WTC11 (cell line): ENCODE measurements at regions not wholly inside any gene's neighbourhood (a gene's known extent, or its start where the extent isn't known, plus 50 kb on each side); places are given as distances from the start of the nearest gene placed in this dataset.

Experiments
- ATAC-seq: fragments of 200-7000 bp; cut with Tn5 transposase; 2 replicates; pipeline ENCODE4 v1.10.0; 2021; ENCODE audit warnings: mild to moderate bottlenecking, moderate library complexity
- CTCF ChIA-PET: fragments of 300-600 bp; sonication (Branson Sonifier 250); formaldehyde crosslinking; loops from one replicate; lab custom pipeline; 2021; ENCODE audit warnings: antibody characterized with exemption; lab: Charles Lee
- POLR2A ChIA-PET: fragments of 350-600 bp; sonication (Branson Sonifier 250); formaldehyde crosslinking; loops from one replicate; lab custom pipeline; 2021; ENCODE audit warnings: antibody characterized with exemption; lab: Charles Lee
- DNase-seq: peaks from one replicate; pipeline ENCODE4 v3.0.0; 2021; ENCODE audit warnings: low spot score
- H3K27ac Mint-ChIP-seq: 2 replicates; pipeline ENCODE4 v1.8.0; 2021; ENCODE audit warnings: mixed read lengths
- H3K27me3 Mint-ChIP-seq: 2 replicates; pipeline ENCODE4 v1.8.0; 2021; ENCODE audit warnings: low read depth, mild to moderate bottlenecking, moderate library complexity, mixed read lengths
- H3K36me3 Mint-ChIP-seq: 2 replicates; pipeline ENCODE4 v1.8.0; 2021; ENCODE audit warnings: mixed read lengths
- H3K4me1 Mint-ChIP-seq: 2 replicates; pipeline ENCODE4 v1.8.0; 2022; ENCODE audit warnings: mixed read lengths
- H3K4me3 Mint-ChIP-seq: 2 replicates; pipeline ENCODE4 v1.8.0; 2021; ENCODE audit warnings: mild to moderate bottlenecking, moderate library complexity, mixed read lengths
- H3K9me3 Mint-ChIP-seq: 2 replicates; pipeline ENCODE4 v1.8.0; 2021; ENCODE audit warnings: mixed read lengths
- ATF1 ChIP-seq: sonication (generic); formaldehyde crosslinking; IDR thresholded peaks from 2 replicates; pipeline ENCODE4 v1.8.1; 2023; ENCODE audit warnings: mild to moderate bottlenecking, moderate library complexity, missing genetic modification reagents
- CREM ChIP-seq: sonication (generic); formaldehyde crosslinking; IDR thresholded peaks from 2 replicates; pipeline ENCODE4 v1.8.1; 2022; ENCODE audit warnings: mild to moderate bottlenecking, missing genetic modification reagents, moderate library complexity
- ETV6 ChIP-seq: sonication (generic); formaldehyde crosslinking; IDR thresholded peaks from 2 replicates; pipeline ENCODE4 v1.8.1; 2022; ENCODE audit warnings: mild to moderate bottlenecking, missing genetic modification reagents
- FOXJ3 ChIP-seq: sonication (generic); formaldehyde crosslinking; IDR thresholded peaks from 2 replicates; pipeline ENCODE4 v1.9.0; 2021; ENCODE audit warnings: missing genetic modification reagents, mild to moderate bottlenecking, borderline replicate concordance
- GRHL2 ChIP-seq: fragments of 250-450 bp; sonication (Bioruptor Pico); IDR thresholded peaks from 2 replicates; pipeline ENCODE4 v1.8.0; 2022; ENCODE audit warnings: mild to moderate bottlenecking, moderate library complexity; ENCODE audit not compliant: insufficient replicate concordance, severe bottlenecking
- GTF2I ChIP-seq: fragments of 250-450 bp; sonication (Bioruptor Pico); conservative IDR thresholded peaks from 2 replicates; pipeline ENCODE4 v1.4.0; 2021; ENCODE audit warnings: mild to moderate bottlenecking
- IRF2 ChIP-seq: sonication (generic); formaldehyde crosslinking; IDR thresholded peaks from 2 replicates; pipeline ENCODE4 v1.8.0; 2022; ENCODE audit warnings: low read depth, missing genetic modification reagents, borderline replicate concordance
- MXD4 ChIP-seq: fragments of 250-450 bp; sonication (Bioruptor Pico); IDR thresholded peaks from 2 replicates; pipeline ENCODE4 v1.8.0; 2021; ENCODE audit warnings: mild to moderate bottlenecking, moderate library complexity, borderline replicate concordance
- NFYB ChIP-seq: sonication (generic); formaldehyde crosslinking; conservative IDR thresholded peaks from 2 replicates; pipeline ENCODE4 v1.8.0; 2022; ENCODE audit warnings: low read depth, missing genetic modification reagents
- OVOL2 ChIP-seq: fragments of 250-450 bp; sonication (Bioruptor Pico); IDR thresholded peaks from 2 replicates; pipeline ENCODE4 v1.9.0; 2021; ENCODE audit warnings: mild to moderate bottlenecking, borderline replicate concordance
- SOX15 ChIP-seq: fragments of 250-450 bp; sonication (Bioruptor Pico); IDR thresholded peaks from 2 replicates; pipeline ENCODE4 v1.9.0; 2021; ENCODE audit warnings: mild to moderate bottlenecking
- SP1 ChIP-seq: sonication (generic); formaldehyde crosslinking; conservative IDR thresholded peaks from 2 replicates; pipeline ENCODE4 v1.8.1; 2022; ENCODE audit warnings: missing genetic modification reagents
- TEAD1 ChIP-seq: sonication (generic); formaldehyde crosslinking; IDR thresholded peaks from 2 replicates; pipeline ENCODE4 v1.8.0; 2022; ENCODE audit warnings: mild to moderate bottlenecking, missing genetic modification reagents
- ZNF232 ChIP-seq: sonication (generic); formaldehyde crosslinking; IDR thresholded peaks from 2 replicates; pipeline ENCODE4 v1.8.0; 2022; ENCODE audit warnings: mild to moderate bottlenecking, missing genetic modification reagents
- TF ChIP-seq, protein P1 (sequence below): sonication (generic); formaldehyde crosslinking; IDR thresholded peaks from 2 replicates; pipeline ENCODE4 v1.8.1; 2023; ENCODE audit warnings: mild to moderate bottlenecking, moderate library complexity, missing genetic modification reagents
- TF ChIP-seq, protein P2 (sequence below): sonication (generic); formaldehyde crosslinking; IDR thresholded peaks from 2 replicates; pipeline ENCODE4 v1.8.1; 2022; ENCODE audit warnings: mild to moderate bottlenecking, missing genetic modification reagents, moderate library complexity, borderline replicate concordance
- TF ChIP-seq, protein P3 (sequence below): sonication (generic); formaldehyde crosslinking; conservative IDR thresholded peaks from 2 replicates; pipeline ENCODE4 v1.8.1; 2023; ENCODE audit warnings: mild to moderate bottlenecking, low read depth, missing genetic modification reagents, moderate library complexity
- TF ChIP-seq, protein P4 (sequence below): fragments of 200-600 bp; IDR thresholded peaks from 2 replicates; pipeline ENCODE4 v1.8.0; 2022; ENCODE audit warnings: antibody characterized with exemption
- TF ChIP-seq, protein P5 (sequence below): sonication (generic); formaldehyde crosslinking; IDR thresholded peaks from 2 replicates; pipeline ENCODE4 v1.8.1; 2023; ENCODE audit warnings: mild to moderate bottlenecking, missing genetic modification reagents, moderate library complexity
- TF ChIP-seq, protein P6 (sequence below): sonication (generic); formaldehyde crosslinking; IDR thresholded peaks from 2 replicates; pipeline ENCODE4 v1.8.1; 2023; ENCODE audit warnings: mild to moderate bottlenecking, missing genetic modification reagents, moderate library complexity
- TF ChIP-seq, protein P7 (sequence below): sonication (generic); formaldehyde crosslinking; IDR thresholded peaks from 2 replicates; pipeline ENCODE4 v1.8.1; 2023; ENCODE audit warnings: mild to moderate bottlenecking, missing genetic modification reagents, borderline replicate concordance

DNA sequence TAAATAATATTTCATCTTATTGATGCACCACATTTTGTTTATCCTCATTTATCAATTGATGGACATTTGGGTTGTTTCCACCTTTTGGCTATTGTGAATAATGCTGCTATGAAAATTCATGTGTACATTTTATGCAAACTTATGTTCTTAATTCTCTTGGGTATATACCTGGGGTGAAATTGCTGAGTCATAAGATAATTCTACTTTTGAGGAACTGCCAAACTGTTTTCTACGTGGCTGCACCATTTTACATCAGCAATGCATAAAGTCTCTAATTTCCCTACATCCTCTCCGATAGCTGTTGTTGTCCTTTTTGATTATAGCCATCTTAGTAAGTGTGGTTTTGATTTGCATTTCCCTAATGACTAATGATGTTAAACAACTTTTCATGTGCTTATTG is 116.5 kb upstream of the DLX2 start:
- no peak for TF ChIP-seq SOX15 (CRISPR knock-in tag)
- no peak for TF ChIP-seq IRF2 (CRISPR knock-in tag)
- TF ChIP-seq, protein P1, sequence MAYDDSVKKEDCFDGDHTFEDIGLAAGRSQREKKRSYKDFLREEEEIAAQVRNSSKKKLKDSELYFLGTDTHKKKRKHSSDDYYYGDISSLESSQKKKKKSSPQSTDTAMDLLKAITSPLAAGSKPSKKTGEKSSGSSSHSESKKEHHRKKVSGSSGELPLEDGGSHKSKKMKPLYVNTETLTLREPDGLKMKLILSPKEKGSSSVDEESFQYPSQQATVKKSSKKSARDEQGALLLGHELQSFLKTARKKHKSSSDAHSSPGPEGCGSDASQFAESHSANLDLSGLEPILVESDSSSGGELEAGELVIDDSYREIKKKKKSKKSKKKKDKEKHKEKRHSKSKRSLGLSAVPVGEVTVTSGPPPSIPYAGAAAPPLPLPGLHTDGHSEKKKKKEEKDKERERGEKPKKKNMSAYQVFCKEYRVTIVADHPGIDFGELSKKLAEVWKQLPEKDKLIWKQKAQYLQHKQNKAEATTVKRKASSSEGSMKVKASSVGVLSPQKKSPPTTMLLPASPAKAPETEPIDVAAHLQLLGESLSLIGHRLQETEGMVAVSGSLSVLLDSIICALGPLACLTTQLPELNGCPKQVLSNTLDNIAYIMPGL (CRISPR knock-in tag): no peak
- no peak for TF ChIP-seq OVOL2 (CRISPR knock-in tag)
- TF ChIP-seq GTF2I (CRISPR knock-in tag): no peak
- TF ChIP-seq ZNF232: no peak
- TF ChIP-seq, protein P2, sequence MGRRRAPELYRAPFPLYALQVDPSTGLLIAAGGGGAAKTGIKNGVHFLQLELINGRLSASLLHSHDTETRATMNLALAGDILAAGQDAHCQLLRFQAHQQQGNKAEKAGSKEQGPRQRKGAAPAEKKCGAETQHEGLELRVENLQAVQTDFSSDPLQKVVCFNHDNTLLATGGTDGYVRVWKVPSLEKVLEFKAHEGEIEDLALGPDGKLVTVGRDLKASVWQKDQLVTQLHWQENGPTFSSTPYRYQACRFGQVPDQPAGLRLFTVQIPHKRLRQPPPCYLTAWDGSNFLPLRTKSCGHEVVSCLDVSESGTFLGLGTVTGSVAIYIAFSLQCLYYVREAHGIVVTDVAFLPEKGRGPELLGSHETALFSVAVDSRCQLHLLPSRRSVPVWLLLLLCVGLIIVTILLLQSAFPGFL: no peak
- TF ChIP-seq, protein P3, sequence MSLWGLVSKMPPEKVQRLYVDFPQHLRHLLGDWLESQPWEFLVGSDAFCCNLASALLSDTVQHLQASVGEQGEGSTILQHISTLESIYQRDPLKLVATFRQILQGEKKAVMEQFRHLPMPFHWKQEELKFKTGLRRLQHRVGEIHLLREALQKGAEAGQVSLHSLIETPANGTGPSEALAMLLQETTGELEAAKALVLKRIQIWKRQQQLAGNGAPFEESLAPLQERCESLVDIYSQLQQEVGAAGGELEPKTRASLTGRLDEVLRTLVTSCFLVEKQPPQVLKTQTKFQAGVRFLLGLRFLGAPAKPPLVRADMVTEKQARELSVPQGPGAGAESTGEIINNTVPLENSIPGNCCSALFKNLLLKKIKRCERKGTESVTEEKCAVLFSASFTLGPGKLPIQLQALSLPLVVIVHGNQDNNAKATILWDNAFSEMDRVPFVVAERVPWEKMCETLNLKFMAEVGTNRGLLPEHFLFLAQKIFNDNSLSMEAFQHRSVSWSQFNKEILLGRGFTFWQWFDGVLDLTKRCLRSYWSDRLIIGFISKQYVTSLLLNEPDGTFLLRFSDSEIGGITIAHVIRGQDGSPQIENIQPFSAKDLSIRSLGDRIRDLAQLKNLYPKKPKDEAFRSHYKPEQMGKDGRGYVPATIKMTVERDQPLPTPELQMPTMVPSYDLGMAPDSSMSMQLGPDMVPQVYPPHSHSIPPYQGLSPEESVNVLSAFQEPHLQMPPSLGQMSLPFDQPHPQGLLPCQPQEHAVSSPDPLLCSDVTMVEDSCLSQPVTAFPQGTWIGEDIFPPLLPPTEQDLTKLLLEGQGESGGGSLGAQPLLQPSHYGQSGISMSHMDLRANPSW (CRISPR knock-in tag): no peak
- TF ChIP-seq NFYB (CRISPR knock-in tag): no peak
- TF ChIP-seq ETV6 (CRISPR knock-in tag): no peak
- TF ChIP-seq, all 79 proteins: peak for 0
- ChIA-PET CTCF (interaction anchor here (1.0 to 1.8 kb wide), 3 partner anchors 47 to 424 kb away, joined by 3 to 6 read pairs (median 3); no protein-coding TSS in a partner anchor), POLR2A (no interaction called here)
- DNase-seq (no peak), ATAC-seq (no peak)
- H3K27me3 Mint-ChIP-seq: no peaks in the 10 kb centered on the region; the same call in 1 of the 2 replicates
- peaks cover 26% of the 10 kb centered on the region for H3K4me1 Mint-ChIP-seq
- H3K4me3 Mint-ChIP-seq: no peak overlapping the region
- no peaks in the 10 kb centered on the region for H3K36me3 Mint-ChIP-seq
- no peaks in the 10 kb centered on the region for H3K9me3 Mint-ChIP-seq
- no peak overlapping the region for H3K27ac Mint-ChIP-seq

DNA sequence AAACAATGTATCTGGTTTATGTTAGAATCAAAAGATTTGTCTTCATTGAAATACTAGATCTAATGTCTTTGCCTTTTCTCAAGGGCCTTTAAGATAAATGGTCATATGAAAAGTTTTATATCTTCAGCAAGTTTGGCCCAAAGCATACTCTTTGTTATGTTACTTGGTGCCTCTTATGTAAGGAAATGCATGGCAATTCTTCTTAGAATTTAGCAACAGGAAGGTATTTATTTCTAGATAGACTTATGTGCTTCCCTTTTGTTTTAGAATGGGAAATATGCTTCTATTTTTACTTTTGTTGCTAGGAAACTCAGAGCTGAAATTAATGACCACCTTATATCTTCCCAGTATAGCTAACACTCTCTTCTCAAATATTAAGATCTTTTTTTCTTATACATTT is 117.4 kb upstream of the DLX2 start:
- Mint-ChIP-seq H3K27ac (no peak overlapping the region), H3K4me3 (no peak overlapping the region), H3K9me3 (no peaks in the 10 kb centered on the region)
- ATAC-seq: no peak
- CTCF ChIA-PET: interaction anchor here (1.0 to 1.8 kb wide), 4 partner anchors 12 to 425 kb away, joined by 3 to 6 read pairs (median 3); no protein-coding TSS in a partner anchor
- TF ChIP-seq MXD4 (CRISPR knock-in tag): no peak
- TF ChIP-seq, protein P4, sequence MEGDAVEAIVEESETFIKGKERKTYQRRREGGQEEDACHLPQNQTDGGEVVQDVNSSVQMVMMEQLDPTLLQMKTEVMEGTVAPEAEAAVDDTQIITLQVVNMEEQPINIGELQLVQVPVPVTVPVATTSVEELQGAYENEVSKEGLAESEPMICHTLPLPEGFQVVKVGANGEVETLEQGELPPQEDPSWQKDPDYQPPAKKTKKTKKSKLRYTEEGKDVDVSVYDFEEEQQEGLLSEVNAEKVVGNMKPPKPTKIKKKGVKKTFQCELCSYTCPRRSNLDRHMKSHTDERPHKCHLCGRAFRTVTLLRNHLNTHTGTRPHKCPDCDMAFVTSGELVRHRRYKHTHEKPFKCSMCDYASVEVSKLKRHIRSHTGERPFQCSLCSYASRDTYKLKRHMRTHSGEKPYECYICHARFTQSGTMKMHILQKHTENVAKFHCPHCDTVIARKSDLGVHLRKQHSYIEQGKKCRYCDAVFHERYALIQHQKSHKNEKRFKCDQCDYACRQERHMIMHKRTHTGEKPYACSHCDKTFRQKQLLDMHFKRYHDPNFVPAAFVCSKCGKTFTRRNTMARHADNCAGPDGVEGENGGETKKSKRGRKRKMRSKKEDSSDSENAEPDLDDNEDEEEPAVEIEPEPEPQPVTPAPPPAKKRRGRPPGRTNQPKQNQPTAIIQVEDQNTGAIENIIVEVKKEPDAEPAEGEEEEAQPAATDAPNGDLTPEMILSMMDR: no peak
- TF ChIP-seq, protein P5, sequence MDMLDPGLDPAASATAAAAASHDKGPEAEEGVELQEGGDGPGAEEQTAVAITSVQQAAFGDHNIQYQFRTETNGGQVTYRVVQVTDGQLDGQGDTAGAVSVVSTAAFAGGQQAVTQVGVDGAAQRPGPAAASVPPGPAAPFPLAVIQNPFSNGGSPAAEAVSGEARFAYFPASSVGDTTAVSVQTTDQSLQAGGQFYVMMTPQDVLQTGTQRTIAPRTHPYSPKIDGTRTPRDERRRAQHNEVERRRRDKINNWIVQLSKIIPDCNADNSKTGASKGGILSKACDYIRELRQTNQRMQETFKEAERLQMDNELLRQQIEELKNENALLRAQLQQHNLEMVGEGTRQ (CRISPR knock-in tag): no peak
- TF ChIP-seq, protein P6, sequence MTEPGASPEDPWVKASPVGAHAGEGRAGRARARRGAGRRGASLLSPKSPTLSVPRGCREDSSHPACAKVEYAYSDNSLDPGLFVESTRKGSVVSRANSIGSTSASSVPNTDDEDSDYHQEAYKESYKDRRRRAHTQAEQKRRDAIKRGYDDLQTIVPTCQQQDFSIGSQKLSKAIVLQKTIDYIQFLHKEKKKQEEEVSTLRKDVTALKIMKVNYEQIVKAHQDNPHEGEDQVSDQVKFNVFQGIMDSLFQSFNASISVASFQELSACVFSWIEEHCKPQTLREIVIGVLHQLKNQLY (CRISPR knock-in tag): no peak
- no peak for TF ChIP-seq GRHL2 (CRISPR knock-in tag)
- TF ChIP-seq TEAD1 (CRISPR knock-in tag): no peak
- TF ChIP-seq FOXJ3 (CRISPR knock-in tag): no peak
- TF ChIP-seq, protein P7, sequence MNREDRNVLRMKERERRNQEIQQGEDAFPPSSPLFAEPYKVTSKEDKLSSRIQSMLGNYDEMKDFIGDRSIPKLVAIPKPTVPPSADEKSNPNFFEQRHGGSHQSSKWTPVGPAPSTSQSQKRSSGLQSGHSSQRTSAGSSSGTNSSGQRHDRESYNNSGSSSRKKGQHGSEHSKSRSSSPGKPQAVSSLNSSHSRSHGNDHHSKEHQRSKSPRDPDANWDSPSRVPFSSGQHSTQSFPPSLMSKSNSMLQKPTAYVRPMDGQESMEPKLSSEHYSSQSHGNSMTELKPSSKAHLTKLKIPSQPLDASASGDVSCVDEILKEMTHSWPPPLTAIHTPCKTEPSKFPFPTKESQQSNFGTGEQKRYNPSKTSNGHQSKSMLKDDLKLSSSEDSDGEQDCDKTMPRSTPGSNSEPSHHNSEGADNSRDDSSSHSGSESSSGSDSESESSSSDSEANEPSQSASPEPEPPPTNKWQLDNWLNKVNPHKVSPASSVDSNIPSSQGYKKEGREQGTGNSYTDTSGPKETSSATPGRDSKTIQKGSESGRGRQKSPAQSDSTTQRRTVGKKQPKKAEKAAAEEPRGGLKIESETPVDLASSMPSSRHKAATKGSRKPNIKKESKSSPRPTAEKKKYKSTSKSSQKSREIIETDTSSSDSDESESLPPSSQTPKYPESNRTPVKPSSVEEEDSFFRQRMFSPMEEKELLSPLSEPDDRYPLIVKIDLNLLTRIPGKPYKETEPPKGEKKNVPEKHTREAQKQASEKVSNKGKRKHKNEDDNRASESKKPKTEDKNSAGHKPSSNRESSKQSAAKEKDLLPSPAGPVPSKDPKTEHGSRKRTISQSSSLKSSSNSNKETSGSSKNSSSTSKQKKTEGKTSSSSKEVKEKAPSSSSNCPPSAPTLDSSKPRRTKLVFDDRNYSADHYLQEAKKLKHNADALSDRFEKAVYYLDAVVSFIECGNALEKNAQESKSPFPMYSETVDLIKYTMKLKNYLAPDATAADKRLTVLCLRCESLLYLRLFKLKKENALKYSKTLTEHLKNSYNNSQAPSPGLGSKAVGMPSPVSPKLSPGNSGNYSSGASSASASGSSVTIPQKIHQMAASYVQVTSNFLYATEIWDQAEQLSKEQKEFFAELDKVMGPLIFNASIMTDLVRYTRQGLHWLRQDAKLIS: no peak
- no peak for TF ChIP-seq ATF1 (CRISPR knock-in tag)
- TF ChIP-seq SP1: no peak
- TF ChIP-seq CREM (CRISPR knock-in tag): no peak
- TF ChIP-seq, all 79 proteins: peak for 0
- Mint-ChIP-seq H3K4me1 (peaks cover 23% of the 10 kb centered on the region), H3K36me3 (no peaks in the 10 kb centered on the region), H3K27me3 (no peaks in the 10 kb centered on the region; the same call in 1 of the 2 replicates)
- POLR2A ChIA-PET: no interaction called here
- DNase-seq: no peak
